Erythroblast (primary cell): ENCODE measurements at regions not wholly inside any gene's neighbourhood (a gene's known extent, or its start where the extent isn't known, plus 50 kb on each side); places are given as distances from the start of the nearest gene placed in this dataset.

ENCODE experiments used
- DNase-seq, 2 experiments: peaks; one replicate each; lab custom pipeline; 2025; lab: John Stamatoyannopoulos, UW
- GATA1 ChIP-seq: IDR thresholded peaks from 2 replicates; pipeline ENCODE4 v1.6.1; 2011; ENCODE audit warnings: low read depth, mild to moderate bottlenecking, control low read depth, low read length, moderate library complexity
- POLR2A ChIP-seq: IDR thresholded peaks from 2 replicates; pipeline ENCODE4 v1.6.1; 2011; ENCODE audit warnings: mild to moderate bottlenecking, low read length

- TF ChIP-seq POLR2A (no peak), GATA1 (no peak)
- no peak for DNase-seq
Observed at GRCh38 chr3:135473449-135473848, 492.1 kb upstream of the PPP2R3A start.

- DNase-seq, result no peak
- TF ChIP-seq GATA1 (no peak), POLR2A (no peak)
Observed at GRCh38 chr3:135487261-135487660, 478.3 kb upstream of the PPP2R3A start.

DNA sequence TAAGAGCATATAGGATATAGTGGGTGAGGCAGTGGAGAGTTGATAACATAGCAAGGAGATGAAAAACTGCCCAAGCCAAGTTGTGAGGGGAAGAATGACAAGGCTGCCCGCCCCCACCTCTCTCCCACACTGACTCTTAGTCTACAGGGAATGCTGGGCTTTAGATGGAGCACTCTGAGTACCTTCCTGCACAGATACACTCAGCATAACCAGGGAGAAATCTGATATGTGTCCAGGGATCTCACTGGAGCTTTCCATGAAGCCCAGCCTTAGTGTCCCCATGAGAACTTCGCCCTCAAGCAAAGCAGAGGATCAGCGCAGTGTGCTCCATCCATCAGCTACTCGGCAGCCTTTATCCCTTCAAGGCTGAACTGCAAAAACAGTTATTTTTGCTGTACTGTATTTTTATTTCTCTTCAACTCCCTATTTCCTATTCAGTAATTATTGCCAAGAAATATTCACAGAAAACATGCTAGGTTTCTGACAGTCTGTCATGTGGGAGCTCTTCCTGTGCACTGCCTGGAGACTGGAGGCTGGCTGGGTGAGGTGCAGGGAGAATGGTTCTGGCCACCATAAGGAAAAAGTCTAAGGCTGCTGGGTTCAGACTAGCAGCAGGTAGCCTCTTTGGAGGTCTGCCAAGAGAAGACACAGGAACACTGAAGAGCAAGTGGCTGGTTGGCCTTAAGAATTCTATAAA is 475.2 kb upstream of the PPP2R3A start:
- TF ChIP-seq GATA1, result no peak
- TF ChIP-seq POLR2A, result no peak
- DNase-seq, result no peak

- DNase-seq, result no peak
- TF ChIP-seq POLR2A (no peak), GATA1 (no peak)
Observed at GRCh38 chr3:135491491-135492205, 473.9 kb upstream of the PPP2R3A start.

- no peak for DNase-seq
- TF ChIP-seq GATA1 (no peak), POLR2A (no peak)
Observed at GRCh38 chr3:135495891-135496290, 469.6 kb upstream of the PPP2R3A start.

- no peak for TF ChIP-seq POLR2A
- TF ChIP-seq GATA1, result no peak
- no peak for DNase-seq
Observed at GRCh38 chr3:135497979-135498378, 467.5 kb upstream of the PPP2R3A start.

GRCh38 chr3:135499426-135499825 is 466.1 kb upstream of the PPP2R3A start:
- no peak for TF ChIP-seq POLR2A
- no peak for TF ChIP-seq GATA1
- DNase-seq, result no peak

DNA sequence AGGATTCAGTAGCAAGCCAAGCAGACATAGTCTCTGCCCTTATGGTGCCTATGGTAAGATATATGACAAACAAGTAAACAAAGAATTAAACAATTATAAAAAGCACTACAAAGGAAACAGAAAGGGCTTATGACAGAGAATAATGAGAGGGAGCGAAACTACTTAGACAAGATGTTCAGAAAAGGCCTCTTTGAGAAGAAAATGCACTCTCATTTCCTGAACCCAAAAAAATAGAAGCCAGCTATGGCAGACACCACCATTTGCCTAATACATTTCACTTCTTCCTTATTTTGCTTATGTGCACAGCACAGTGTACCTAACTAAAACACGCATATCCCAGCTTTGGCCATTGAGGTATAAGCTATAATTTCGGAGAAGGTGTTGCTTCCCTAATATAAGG is 465.5 kb upstream of the PPP2R3A start:
- TF ChIP-seq GATA1, result no peak
- no peak for TF ChIP-seq POLR2A
- DNase-seq, result no peak

DNA sequence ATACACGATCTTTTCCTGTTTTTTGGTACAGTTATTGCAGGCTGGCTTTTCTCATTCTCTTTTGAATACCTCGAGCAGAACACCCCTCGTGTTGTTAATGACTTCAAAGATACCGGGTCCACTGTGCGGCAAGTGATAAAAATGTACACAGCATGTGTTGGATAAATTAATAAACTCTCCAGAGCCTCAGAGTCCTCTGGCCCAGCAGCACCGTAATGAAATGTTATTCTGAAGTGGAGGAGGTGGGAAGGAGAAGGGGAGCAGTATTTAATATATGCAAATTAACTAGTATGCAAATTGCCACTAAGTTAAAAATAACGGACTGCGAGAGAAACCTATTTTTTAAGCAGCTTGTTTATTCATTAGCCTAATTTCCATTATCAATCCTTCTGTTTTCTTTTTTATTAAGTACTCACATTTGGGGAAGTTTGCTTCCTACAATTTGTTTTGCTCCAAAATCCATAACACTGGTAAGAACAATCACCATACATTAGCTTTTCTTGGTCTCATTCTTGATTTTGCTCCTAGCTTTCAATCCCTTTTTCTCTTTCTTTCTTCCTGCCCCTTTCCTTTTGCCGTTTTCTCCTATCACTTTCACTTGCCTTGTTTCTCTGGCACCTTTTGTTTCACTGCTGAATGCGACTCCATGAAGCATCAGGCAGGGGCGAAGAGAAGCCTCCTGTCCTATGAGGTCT is 462.3 kb upstream of the PPP2R3A start:
- TF ChIP-seq POLR2A (no peak), GATA1 (no peak)
- no peak for DNase-seq

GRCh38 chr3:135503760-135504686 is 461.5 kb upstream of the PPP2R3A start:
- no peak for TF ChIP-seq GATA1
- TF ChIP-seq POLR2A, result no peak
- peak; percentile 18 to 39 for DNase-seq

DNA sequence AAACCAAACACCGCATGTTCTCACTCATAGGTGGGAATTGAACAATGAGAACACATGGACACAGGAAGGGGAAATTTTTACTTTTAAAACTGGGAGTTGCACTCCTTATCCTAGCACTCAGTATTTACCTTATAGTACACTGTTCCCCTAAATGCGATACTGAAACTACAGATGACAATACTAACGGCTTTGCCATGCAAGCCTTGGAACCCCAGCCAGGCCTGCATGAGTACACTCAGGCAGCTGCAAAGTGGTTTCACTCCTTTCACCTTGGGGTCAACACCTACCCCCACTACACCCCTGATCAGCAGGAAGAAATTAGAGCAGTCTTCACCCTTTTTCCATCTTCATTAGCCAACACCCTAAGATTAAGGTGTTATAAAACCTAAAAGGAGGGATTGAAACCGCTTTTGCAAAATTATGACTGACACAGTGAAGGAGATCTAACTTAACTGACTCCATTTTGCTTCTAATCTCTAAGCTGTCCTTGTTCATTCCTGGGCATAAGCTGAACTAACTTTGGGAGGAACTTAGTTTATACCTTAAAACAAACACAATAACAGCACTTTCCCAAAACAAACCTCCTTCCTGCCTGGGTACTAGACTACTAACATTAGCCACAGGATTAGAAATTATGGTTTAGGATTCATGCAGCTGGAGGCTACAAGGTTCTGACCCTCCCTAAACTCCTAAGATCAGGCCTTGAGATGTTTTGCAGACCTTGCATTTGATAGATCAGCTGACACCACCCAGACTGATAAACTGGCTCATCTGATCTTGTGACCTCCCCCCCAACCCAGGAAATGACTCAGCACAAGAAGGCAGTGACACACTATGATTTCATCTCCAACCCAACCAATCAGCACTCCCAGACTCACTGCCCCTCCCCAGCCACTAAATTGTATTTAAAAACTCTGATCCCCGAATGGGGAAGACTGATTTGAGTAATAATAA is 452.1 kb upstream of the PPP2R3A start:
- TF ChIP-seq GATA1 (no peak), POLR2A (no peak)
- DNase-seq, result peak; percentile 75 to 77

DNA sequence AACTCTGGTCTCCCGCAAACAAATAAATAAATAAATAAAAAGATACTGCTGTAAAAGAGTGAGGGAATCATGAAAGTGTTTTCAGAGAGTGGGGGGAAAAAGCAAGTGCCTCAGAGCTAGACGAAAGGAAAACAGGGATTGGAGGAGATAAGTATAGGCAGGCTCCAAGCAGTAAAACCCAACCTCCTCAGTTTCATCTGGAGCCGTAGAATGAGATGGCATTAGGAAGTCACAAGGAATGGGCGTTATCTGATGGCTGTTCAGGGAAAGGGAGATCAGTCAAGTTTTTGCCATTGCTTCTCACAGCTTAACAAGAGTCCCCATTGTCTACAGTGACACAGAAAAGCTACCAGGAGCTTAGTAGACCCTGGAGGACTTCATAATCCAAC is 451.5 kb upstream of the PPP2R3A start:
- TF ChIP-seq POLR2A (no peak), GATA1 (no peak)
- DNase-seq, result peak in 1 of 2 experiments; percentile 31

- DNase-seq, result no peak
- TF ChIP-seq GATA1 (no peak), POLR2A (no peak)
Observed at GRCh38 chr3:135516143-135516542, 449.4 kb upstream of the PPP2R3A start.
